ENCODE measurements at regions not wholly inside any gene's neighbourhood (a gene's known extent, or its start where the extent isn't known, plus 50 kb on each side); places are given as distances from the start of the nearest gene placed in this dataset.
"Not testable (repeated sequence)": the region's sequence is repeated elsewhere in the genome, so short reads cannot be mapped to it uniquely, and the experiment has no call there.

GRCh38 chr1:103273106-103273505 is 164.8 kb upstream of the COL11A1 start:
- Mint-ChIP-seq H3K4me1 (no peaks in the 10 kb centered on the region), H3K36me3 (ENCODE audit: low read depth) (no peaks in the 10 kb centered on the region), H3K27ac (no peak overlapping the region), H3K9me3 (peaks cover 2% of the 10 kb centered on the region), H3K27me3 (no peaks in the 10 kb centered on the region), H3K4me3 (no peak overlapping the region)
- CTCF ChIA-PET: no interaction called here
- intact Hi-C loops (cut with micrococcal nuclease): no loop called here
- DNase-seq: no peak
- no peak for ATAC-seq (ENCODE audit: low read depth)
- TF ChIP-seq CTCF (IDR thresholded peaks at IDR 0.05): no peak
- POLR2A ChIA-PET: no interaction called here

GRCh38 chr1:103271471-103271870 is 163.1 kb upstream of the COL11A1 start:
- H3K27ac Mint-ChIP-seq; CTCF ChIA-PET; ATAC-seq (ENCODE audit: low read depth); H3K27me3 Mint-ChIP-seq; H3K4me1 Mint-ChIP-seq; H3K9me3 Mint-ChIP-seq; DNase-seq; POLR2A ChIA-PET; intact Hi-C loops (cut with micrococcal nuclease); H3K4me3 Mint-ChIP-seq; H3K36me3 Mint-ChIP-seq (ENCODE audit: low read depth): not testable (repeated sequence)

- POLR2A ChIA-PET: no interaction called here
- no peaks in the 10 kb centered on the region for H3K4me1 Mint-ChIP-seq
- no peaks in the 10 kb centered on the region for H3K27me3 Mint-ChIP-seq
- no peak for DNase-seq
- CTCF ChIA-PET: no interaction called here
- no peak for TF ChIP-seq CTCF (IDR thresholded peaks at IDR 0.05)
- peaks cover 2% of the 10 kb centered on the region for H3K9me3 Mint-ChIP-seq
- no peak for ATAC-seq (ENCODE audit: low read depth)
- no peak overlapping the region for H3K27ac Mint-ChIP-seq
- intact Hi-C loops (cut with micrococcal nuclease): no loop called here
- H3K4me3 Mint-ChIP-seq: no peak overlapping the region
- H3K36me3 Mint-ChIP-seq (ENCODE audit: low read depth): no peaks in the 10 kb centered on the region
Measured at GRCh38 chr1:103267893-103268292, 159.6 kb upstream of the COL11A1 start.

- no peaks in the 10 kb centered on the region for H3K4me1 Mint-ChIP-seq
- H3K36me3 Mint-ChIP-seq (ENCODE audit: low read depth): no peaks in the 10 kb centered on the region
- ChIA-PET POLR2A (no interaction called here), CTCF (no interaction called here)
- DNase-seq (no peak), ATAC-seq (ENCODE audit: low read depth) (no peak)
- no peaks in the 10 kb centered on the region for H3K27me3 Mint-ChIP-seq
- intact Hi-C loops (cut with micrococcal nuclease): no loop called here
- peaks cover 2% of the 10 kb centered on the region for H3K9me3 Mint-ChIP-seq
- TF ChIP-seq CTCF (IDR thresholded peaks at IDR 0.05): no peak
- H3K4me3 Mint-ChIP-seq: no peak overlapping the region
- no peak overlapping the region for H3K27ac Mint-ChIP-seq
Measured at GRCh38 chr1:103267266-103267665, 158.9 kb upstream of the COL11A1 start.

- H3K4me1 Mint-ChIP-seq: no peaks in the 10 kb centered on the region
- ATAC-seq (ENCODE audit: low read depth): no peak
- POLR2A ChIA-PET: no interaction called here
Measured at GRCh38 chr1:103266036-103266435, 157.7 kb upstream of the COL11A1 start.

More at GRCh38 chr1:103266036-103266435, 157.7 kb upstream of the COL11A1 start:
- intact Hi-C loops (cut with micrococcal nuclease): no loop called here
- H3K27ac Mint-ChIP-seq: no peak overlapping the region
- DNase-seq: no peak
- no peaks in the 10 kb centered on the region for H3K36me3 Mint-ChIP-seq (ENCODE audit: low read depth)
- H3K27me3 Mint-ChIP-seq: no peaks in the 10 kb centered on the region
- H3K9me3 Mint-ChIP-seq: no peaks in the 10 kb centered on the region
- CTCF ChIA-PET: no interaction called here
- TF ChIP-seq CTCF (IDR thresholded peaks at IDR 0.05): no peak
- H3K4me3 Mint-ChIP-seq: no peak overlapping the region

Data from activated B cell treated with CpG ODN at 0.5 μM for 24 hours (primary cell).